GM21447 (cell line): ENCODE measurements at regions not wholly inside any gene's neighbourhood (a gene's known extent, or its start where the extent isn't known, plus 50 kb on each side); places are given as distances from the start of the nearest gene placed in this dataset.
"Not testable (repeated sequence)": the region's sequence is repeated elsewhere in the genome, so short reads cannot be mapped to it uniquely, and the experiment has no call there.

Experiments
- ATAC-seq: cut with Tn5 transposase; IDR thresholded peaks from one replicate; pipeline ENCODE4 v1.9.1; 2021; ENCODE audit not compliant: unreplicated experiment

GRCh38 chr20:48531505-48531904, 296.3 kb downstream of the PREX1 start:
- ATAC-seq: no peak

- ATAC-seq: no peak
These were observed 296.8 kb downstream of the PREX1 start for GRCh38 chr20:48530957-48531356.

- no peak for ATAC-seq
These were observed 299.5 kb downstream of the PREX1 start for GRCh38 chr20:48528346-48528745.

GRCh38 chr20:48527771-48528170, 300.0 kb downstream of the PREX1 start:
- no peak for ATAC-seq

GRCh38 chr20:48526936-48527335, 300.9 kb downstream of the PREX1 start:
- ATAC-seq: no peak

GRCh38 chr20:48525400-48525799, 302.4 kb downstream of the PREX1 start:
- ATAC-seq: no peak

- no peak for ATAC-seq
These were observed 303.2 kb downstream of the PREX1 start for GRCh38 chr20:48524582-48524981.

GRCh38 chr20:48523191-48523995, 304.4 kb downstream of the PREX1 start:
- ATAC-seq: no peak

- ATAC-seq: no peak
These were observed 306.7 kb downstream of the PREX1 start for GRCh38 chr20:48521121-48521520.

- not testable (repeated sequence) for ATAC-seq
These were observed 311.6 kb downstream of the PREX1 start for GRCh38 chr20:48516196-48516595.

- ATAC-seq: not testable (repeated sequence)
These were observed 313.2 kb downstream of the PREX1 start for GRCh38 chr20:48514577-48514976.

GRCh38 chr20:48512539-48512938, 315.3 kb downstream of the PREX1 start:
- not testable (repeated sequence) for ATAC-seq

GRCh38 chr20:48505066-48505465, 322.7 kb downstream of the PREX1 start:
- ATAC-seq: not testable (repeated sequence)

- ATAC-seq: no peak
These were observed 324.5 kb downstream of the PREX1 start for GRCh38 chr20:48503166-48503815.

GRCh38 chr20:48502758-48503157, 325.0 kb downstream of the PREX1 start:
- no peak for ATAC-seq

GRCh38 chr20:48502016-48502415, 325.8 kb downstream of the PREX1 start:
- no peak for ATAC-seq

GRCh38 chr20:48500900-48501299, 326.9 kb downstream of the PREX1 start:
- ATAC-seq: not testable (repeated sequence)

- not testable (repeated sequence) for ATAC-seq
These were observed 328.9 kb downstream of the PREX1 start for GRCh38 chr20:48498939-48499338.

GRCh38 chr20:48498125-48498524, 329.7 kb downstream of the PREX1 start:
- ATAC-seq: not testable (repeated sequence)

GRCh38 chr20:48493966-48494365, 333.8 kb downstream of the PREX1 start:
- no peak for ATAC-seq

- not testable (repeated sequence) for ATAC-seq
These were observed 334.5 kb downstream of the PREX1 start for GRCh38 chr20:48493331-48493730.

GRCh38 chr20:48492715-48493070, 335.1 kb downstream of the PREX1 start:
- ATAC-seq: no peak
